Stromal cell of bone marrow (primary cell): ENCODE measurements at regions not wholly inside any gene's neighbourhood (a gene's known extent, or its start where the extent isn't known, plus 50 kb on each side); places are given as distances from the start of the nearest gene placed in this dataset.

ENCODE experiments used
- DNase-seq: peaks from one replicate; pipeline ENCODE4 v3.0.0-alpha.2; 2012; ENCODE audit warnings: low read depth

DNA sequence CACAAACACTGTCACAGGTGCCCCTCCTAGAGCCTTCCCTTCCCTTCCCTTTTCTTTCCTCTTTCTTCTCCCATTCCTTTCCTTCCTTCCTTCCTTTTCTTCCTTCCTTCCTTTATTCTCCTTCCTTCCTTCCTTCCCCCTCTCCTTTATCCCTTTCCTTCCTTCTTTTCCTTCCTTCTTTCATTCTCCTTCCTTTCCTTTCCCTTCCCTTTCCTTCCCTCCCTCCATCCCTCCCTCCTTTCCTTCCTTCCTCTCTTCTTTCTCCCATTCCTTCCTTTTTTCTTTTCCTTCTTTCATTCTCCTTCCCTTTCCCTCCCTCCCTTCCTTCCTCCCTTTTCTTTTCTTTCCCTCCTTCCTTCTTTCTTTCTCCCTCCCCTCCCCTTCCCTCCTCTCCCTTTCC is 170.0 kb downstream of the ENGASE start:
- no peak for DNase-seq

DNA sequence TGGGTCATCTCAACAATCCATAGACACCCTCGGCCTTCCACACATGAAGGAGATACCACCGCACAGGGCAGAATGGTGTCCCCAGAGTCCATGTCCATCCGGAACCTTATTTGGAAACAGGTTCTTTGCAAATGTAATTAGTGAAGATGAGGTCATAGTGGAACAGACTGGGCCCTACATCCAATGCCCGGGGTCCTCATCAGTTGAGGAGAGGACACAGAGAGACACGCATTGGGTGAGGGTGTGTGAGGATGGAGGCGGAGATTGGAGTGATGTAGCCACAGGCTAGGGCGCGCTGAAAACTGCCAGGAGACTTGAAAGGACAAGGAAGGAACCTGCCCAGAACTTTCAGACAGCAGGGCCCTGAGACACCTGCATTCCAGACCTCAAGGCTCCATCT is 169.4 kb downstream of the ENGASE start:
- DNase-seq = no peak

DNA sequence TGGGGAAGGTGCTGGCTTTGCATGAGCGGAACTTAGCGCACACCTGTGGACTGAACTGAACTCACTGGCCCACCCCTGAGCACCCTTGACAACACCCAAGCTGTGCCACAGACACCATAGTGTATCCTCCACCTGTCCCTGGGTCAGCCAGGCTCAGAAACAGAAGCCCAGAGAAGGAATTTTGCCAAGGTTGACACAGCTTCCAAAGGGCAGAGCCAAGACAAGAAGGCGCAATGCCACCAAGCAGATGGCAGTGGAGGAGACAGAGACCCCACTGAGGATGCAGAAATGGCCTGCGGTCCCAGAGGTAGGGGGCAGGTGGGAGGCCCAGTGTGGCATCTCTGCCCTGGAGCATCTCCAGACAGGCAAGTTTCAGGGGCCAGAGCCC is 169.0 kb downstream of the ENGASE start:
- no peak for DNase-seq

DNA sequence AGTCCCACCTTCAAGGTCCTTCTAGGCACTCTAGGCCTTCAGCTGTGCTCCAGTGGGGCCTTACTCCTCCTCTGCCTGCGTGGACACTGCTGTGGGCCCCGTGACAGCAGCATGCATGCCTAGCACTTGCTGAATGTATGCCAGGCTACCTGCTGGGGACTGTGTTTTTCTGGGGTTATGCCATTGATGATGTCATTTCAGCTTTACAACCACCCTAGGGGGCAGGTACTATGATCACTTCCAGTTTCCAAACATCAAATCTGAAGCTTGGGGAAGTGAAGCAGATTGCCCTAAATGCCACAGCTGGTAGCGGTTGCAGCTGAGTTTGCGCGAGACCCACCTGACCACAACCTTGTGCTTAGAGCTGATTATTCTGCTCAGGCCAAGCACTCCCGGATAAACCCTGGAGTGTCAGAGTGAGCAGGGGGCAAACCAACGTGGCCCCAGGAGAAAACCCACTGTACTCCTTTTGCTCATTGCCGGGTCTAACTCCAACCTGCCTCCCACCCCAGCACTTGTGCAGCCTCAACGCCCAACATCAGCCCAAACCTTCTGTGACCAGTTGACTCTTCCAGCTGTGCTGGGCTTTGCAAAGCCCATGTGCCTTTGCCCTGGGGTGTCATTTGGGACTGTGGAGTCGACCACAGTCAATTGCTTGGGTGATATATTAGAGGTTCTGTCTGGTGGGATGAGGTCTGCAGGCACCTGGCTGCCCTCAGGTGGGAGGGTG is 168.4 kb downstream of the ENGASE start:
- no peak for DNase-seq

DNA sequence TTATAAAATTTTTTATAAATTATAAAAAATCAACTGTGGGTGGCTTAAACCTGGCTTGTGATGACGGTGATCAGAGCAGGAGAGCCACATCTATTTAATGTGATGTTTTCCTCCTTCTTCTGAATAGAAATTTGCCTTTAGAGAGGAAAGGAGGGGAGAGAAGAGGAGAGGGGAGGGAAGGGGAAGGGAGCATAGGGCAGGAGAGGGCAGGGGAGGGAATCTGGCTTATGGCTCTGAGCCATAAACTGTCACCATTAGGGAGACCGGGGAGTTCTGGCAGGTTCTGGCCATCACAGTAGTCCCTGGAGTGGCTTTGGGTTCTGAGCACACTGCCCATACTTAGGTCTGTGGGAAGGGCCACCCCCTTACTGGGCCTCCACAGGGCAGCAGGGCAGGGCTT is 167.8 kb downstream of the ENGASE start:
- no peak for DNase-seq

DNA sequence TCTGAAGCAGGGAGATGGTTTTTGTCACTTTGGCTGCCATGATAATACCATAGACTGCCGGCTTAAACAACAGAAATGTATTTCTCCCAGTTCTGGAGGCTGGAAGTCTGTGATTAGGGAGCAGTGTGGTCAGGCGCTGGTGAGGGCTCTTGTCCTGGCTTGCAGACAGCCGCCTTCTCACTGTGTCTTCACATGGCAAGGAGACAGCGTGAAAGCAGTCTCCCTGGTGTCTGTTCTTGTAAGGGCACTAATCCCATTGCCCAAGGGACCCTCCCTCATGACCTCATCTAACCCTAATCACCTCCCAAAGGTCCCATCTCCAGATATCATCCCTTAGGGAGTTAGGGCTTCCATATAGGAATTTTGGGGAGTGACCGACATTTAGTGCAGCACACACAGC is 167.0 kb downstream of the ENGASE start:
- no peak for DNase-seq

DNA sequence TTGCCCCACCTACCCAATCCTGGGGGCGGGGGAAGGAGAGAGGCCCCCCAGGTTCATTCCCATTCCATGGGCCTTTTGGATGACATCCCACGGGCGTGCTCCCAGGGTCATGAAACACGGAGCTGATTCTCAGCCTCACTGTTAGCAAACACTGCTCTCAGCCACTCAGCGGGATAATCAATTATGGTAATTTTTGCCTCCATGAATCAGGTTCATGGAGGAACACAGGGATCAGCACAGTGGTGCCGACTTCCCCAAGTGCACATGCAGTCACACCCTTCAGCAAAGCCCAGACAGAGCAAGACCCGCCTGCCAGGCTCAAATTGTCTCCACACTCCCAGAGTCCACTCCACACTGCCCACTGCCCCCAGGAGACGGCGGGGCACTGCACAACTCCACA is 164.6 kb downstream of the ENGASE start:
- no peak for DNase-seq

DNA sequence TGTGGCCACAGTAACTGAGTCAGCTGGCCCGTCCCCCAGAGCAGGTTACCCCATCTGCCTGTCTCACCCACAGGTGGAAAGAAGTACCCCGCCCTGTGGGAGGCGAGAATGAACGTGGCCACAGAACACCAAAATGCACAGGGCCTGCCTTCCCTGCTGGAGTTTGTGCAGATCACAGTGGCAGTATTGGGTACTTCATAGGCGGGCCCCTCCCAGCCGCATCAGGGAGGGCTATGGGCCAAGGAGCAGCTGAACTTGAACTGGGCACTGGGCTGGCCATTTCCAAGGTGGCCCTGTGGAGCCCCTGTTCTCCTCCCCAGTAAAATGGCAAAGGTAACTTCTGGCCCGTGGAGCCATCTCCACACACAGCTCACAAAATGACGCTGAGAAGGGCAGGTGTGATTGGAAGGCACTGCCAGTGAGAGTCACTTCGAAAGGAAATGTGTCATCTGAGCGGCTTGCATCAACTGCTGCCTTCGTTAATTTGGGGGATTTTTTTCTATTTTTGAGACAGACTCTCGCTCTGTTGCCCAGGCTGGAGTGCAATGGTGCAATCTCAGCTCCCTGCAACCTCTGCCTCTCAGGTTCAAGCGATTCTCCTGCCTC is 162.9 kb downstream of the ENGASE start:
- no peak for DNase-seq

DNA sequence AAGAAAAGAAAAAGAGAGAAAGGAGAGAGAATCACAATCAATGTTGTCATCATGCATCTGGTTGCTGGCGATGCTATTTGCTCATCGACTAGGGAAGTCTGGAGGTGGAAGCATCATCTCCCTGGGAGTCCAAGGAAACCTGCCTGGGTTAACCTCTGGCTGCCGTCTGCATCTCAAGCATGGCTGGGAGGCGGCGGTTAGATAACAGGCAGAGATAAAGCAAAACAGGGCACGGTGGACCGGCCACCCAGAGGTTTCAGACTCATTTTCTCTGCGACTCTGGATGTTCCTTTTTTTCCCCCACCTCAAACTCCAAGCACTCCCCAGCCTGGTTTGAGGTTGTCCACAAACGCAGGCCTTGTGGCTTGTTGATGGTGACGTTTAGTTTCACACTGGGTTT is 161.2 kb downstream of the ENGASE start:
- no peak for DNase-seq

DNA sequence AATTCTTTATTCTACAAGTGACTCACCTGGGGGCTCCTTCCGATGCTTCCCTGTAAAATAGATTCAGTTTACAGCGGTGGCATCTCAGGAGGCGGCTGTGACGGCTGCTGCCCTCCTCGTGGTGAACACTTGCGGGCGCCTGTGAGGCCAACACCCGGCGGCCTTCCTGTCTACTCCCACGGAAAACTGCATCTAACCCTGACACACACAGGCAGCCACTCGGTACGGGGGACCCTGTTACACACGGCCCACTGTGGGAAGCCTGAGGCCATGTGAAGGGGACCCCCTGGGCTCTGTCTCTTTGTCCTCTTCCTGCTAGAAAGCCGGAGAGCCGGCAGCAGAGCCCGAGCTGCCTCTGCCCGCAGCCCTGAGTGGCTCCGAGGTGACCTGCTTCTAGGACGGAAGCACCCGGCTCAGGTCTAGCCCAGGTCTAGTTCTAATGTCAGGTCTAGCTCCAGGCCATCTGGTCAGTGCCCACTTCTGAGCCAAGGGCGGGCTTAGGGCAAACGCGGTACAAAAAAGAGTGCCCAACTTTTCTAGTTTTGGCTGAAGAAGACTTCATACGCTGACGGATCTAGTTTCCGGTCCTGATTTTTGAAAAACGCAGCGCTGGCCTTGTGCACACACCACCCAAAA is 159.4 kb downstream of the ENGASE start:
- no peak for DNase-seq

DNA sequence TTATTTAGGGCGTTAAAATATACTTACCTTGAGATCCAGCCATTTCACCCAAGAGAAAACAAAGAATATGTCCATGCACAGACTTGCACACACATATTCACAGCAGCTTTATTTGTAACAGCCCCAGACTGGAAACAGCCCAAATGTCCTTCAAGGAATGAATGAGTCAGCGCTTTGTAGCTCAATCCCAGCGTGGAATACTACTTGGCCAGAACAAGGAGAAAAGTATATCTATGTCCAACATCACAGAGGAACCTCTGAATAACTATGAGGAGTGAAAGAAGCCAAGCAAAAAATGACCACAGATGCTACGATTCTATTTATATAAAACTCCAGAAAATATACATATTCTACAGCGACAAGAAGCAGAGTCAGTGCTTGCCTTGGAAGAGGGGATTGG is 158.3 kb downstream of the ENGASE start:
- no peak for DNase-seq

DNA sequence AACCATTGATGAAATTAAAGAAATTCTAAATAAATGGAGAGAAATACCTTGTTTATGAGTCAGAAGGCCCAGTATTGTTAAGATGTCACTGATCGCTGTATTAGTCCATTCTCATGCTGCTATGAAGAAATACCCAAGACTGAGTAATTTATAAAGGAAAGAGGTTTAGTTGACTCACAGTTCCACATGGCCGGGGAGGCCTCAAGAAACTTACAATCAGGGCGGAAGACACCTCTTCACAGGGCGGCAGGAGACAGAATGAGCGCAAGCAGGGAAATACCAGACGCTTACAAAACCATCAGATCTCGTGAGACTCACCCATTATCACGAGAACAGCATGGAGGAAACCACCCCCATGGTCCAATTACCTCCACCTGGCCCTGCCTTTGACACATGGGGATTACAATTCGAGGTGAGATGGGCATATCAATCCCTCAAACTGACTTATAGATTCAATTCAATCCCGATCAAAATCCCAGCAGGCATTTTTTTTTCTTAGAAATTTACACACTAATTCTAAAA is 157.2 kb downstream of the ENGASE start:
- DNase-seq = no peak

DNA sequence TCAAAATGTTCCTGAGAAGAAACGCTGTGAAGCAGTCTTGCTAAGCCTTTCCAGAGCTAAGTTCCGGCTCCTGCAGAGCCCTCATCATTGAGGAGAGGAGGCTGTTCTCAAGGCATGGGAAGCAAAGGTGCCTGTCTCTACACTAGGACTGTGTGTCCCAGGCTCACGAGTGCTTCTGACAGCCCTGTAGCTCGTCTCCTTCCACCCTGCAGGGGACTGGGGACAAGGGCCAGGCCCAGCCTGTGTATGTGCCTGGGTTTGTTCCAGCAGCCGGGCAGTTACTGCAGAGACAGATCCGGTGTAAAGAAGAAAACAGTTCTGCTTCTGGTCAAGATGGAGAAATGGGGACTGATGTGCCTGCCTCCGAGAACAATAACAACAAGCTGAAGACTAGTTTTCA is 156.0 kb downstream of the ENGASE start:
- no peak for DNase-seq

DNA sequence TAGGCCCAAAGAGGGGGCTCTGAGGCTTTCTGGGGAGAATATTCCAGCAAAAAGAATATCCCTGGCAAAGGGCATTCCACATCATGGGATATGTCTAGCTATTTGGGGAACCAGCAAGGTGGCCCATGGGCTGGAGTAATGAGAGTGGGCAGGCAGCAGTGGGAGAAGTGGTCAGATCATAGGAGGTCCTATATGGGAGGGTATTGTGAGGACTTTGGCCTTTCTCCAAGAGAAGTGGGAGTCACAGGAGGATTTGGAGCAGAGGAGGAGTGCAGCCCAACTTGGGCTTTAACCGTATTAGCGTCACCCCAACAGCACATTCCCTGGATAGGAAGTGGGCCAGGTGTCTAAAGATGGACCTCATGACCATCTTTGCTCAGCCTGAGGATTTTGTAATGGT is 151.4 kb downstream of the ENGASE start:
- DNase-seq = no peak

DNA sequence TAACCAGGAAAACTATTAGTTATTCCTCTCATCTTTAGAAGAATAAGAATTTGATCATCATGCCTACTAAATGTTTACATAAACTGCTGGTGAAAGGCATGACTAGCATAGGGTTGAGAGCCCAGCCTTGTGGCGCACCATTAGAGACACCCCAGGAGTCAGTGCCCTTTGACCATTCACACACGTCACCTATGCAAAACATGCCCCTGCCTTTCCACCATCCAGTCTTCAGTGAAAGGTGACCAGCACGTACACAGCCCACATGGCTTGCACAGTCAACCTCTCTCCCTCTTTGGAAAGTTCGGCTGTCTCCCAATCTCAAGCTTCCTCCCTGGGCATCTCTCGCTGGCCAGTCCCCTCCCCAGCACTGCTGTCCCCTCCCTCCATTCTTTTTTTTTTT is 150.3 kb downstream of the ENGASE start:
- no peak for DNase-seq

DNA sequence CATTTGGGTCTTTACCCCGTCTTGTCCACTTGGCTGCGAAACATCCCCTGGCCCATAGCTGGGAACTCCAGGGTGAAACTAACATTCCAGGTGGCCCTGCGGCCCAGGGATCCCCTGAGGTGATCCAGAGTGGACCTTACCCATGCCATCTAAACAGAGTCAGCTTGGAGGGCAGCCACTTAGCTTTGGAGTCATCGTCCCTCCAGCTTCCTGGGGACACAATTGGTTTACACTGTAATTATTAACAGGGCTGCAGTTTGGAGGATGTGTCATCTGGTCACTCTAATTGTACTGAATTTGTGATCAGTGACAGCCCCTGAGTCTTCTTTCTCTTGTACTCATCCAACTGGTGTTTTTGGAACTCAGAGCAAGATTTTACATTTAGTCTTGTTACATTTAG is 149.9 kb downstream of the ENGASE start:
- no peak for DNase-seq

DNA sequence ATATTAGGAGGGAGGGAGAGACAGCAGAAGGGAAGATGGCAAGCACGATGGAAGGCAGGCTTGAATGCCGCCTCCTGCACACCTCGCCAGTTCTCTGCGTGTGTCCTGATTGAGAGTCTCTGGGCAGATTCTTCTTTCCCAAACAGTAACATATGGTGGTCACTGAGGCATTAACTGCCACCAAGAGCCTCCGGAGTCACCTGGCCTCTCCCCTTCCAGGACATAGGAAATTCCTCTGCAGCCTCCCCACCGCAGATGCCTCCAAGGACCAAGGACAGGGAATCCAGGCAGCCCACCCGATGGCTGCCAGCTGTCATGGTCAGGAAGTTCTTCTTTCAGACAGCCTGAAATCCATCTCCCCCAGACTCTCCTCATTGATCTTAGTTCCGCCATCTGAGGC is 149.3 kb downstream of the ENGASE start:
- DNase-seq = no peak

DNA sequence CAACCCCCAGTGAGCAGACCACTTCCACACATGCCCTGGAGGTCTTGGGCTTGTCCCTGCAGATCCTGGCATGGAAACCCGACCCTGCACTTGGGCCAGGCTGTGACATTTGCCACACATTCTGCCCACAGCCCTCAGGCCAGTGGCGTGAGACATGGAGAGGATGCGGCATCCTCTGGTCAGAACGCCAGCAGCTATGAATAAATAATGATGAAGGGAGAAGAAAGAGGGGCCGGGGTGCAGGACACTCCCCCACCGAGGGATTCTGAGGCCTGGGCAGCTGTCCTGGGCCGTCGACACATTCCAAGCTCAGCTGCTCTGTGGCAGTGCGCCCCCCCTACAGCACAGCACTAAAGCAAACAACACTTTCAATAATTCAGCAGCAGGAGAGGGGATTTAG is 148.8 kb downstream of the ENGASE start:
- no peak for DNase-seq

DNA sequence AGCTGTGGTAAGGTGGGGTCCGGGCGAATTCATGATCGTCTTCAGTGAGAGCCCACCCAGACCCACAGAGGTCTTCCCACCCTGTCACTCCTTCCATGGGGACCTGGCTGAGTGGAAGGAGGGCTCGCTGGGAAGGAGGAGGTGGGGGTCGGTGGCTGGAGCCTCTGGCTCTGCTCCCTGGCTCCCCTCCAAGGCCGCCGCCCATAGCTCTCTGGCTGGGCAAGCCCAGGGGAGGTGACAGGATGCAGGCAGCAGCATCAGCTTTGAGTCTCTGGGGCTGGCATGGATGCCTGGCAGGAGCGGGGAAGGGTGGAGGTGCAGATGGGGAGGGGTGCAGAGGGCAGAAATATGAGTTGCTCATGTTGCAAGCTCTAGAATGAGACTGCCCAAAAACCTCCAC is 147.0 kb downstream of the ENGASE start:
- DNase-seq = no peak

DNA sequence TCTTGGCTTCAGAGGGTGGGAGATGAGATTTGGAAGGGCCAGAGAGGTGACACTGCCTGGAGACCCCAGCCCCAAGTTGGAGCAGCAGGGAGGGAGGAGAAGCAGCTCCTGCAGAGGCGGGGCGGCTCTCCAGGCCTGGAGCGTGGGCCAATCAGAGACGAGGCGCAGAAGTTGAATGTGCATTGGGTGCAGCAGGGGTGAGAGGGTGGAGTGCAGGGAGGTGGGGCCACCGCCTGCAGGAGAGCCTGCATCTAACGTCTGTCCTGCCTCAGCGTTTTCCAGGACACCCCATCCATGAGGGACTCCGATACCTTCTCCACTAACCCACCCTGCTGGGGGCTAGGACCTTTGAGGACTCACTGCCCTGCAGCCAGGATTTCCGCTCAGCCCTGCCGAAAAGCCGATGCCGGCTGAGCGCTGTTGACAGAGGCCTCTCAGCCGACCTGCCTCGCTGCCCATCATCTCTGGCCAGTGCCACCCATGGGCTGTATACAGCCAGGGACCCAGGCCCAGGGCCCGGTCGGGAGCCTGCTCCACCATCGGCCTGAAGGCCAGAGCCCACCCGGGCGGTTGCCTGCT is 146.2 kb downstream of the ENGASE start:
- DNase-seq = no peak

DNA sequence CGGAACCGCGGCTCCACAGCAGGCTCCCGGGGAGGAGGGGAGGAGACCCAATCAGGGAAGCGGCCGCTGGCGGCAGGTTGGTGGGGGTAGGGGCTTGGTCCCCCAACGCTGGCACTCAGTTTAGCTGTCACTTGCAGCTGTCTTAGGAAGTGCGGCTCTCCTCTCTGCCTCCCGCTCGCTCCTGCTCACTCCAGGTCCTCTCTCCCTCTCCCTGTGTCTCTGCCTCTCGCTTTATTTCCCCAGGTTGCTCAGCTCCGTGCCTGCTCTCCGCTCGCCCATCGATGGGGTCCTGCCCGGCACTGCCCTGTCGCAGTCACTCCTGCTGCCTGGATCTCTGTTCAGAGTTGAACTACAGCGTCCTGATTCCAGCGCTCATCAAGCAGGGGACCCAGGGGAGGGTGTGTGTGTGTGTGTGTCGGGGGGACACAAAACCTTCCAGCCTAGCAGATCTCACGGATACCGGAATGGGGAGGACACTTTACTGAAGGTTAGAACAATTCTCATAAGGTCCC is 145.6 kb downstream of the ENGASE start:
- DNase-seq = no peak

DNA sequence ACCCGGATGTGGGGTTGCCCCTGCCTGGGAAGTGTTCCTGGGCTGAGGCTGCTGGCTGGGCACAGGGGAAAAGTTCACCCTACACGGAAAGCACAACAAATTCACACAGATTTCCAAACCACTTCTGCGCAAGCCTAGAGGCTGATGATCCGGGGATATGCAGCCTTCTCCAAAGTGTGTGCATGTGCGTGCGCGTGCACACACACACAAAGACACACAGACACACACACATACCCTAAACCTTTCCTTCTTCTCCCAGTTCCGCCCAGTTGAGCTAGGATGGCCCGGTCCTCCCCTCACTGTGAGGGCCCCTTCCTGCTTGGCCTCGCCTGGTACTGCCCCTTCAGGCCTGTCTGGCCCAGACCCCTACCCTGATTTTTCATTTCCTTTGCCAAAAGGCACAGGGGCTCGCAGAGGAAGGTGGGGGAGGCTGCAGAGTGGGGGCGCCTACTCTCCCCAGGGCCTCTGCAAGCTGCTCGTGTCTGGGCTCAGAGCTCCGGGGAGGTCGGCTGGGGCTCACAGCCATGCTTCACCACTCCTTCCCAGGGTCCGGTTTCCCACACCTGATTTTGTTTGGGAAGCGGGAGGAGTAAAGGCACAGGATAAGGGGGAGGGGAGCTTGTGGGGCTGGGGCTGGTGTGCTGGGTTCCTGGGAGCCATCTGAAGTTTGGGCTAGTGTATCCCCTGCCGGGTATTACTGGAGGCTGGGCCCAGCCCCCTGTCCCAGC is 144.7 kb downstream of the ENGASE start:
- DNase-seq = no peak
